GM12865 (cell line): ENCODE measurements at regions not wholly inside any gene's neighbourhood (a gene's known extent, or its start where the extent isn't known, plus 50 kb on each side); places are given as distances from the start of the nearest gene placed in this dataset.

Experiments
- DNase-seq: peaks from one replicate; pipeline ENCODE4 v3.0.0; 2010; ENCODE audit warnings: low read depth
- H3K4me3 ChIP-seq: 2 replicates; pipeline ENCODE4 v1.5.1; 2011; ENCODE audit warnings: mild to moderate bottlenecking, low read depth, low read length, control low read depth
- TF ChIP-seq, protein P1 (sequence below): IDR thresholded peaks from 2 replicates; pipeline ENCODE4 v1.5.1; 2011; ENCODE audit warnings: low read length, control low read depth, low read depth, inconsistent platforms; ENCODE audit not compliant: insufficient read depth; ENCODE audit errors: missing control alignments

DNA sequence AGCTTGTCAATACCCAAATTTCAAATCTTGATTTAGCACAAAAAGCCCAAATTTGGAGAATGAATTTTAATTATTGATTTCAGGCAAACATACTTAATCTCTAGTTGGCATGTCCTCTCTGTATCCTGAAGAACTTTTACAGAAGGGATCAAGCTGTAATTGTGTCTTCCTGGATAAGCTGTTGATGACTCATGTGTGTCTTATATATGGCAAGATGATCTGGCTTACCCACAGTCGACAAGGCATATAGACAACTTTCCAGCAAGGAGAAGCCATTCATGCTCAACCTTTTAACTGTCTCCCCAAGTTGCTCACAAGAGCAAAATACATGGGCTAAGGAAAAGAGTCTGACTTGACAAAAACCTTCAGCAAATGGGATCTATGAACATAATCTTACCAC lies 112.5 kb upstream of the SLCO6A1 start:
- no peak for DNase-seq

DNA sequence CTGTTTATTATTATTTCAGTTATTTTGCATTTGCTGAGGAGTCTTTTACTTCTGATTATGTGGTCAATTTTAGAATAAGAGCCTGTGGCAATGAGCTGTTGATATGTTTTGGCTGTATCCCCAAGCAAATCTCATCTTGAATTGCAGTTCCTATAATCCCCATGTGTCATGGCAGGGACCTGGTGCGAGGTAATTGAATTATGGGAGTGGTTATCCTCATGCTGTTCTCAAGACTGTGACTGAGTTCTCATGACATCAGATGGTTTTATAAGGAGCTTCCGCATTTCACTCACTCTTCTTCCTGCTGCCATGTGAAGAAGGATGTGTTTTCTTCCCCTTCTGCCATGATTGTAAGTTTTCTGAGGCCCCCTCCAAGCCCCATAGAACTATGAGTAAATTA lies 114.9 kb upstream of the SLCO6A1 start:
- TF ChIP-seq, protein P1, sequence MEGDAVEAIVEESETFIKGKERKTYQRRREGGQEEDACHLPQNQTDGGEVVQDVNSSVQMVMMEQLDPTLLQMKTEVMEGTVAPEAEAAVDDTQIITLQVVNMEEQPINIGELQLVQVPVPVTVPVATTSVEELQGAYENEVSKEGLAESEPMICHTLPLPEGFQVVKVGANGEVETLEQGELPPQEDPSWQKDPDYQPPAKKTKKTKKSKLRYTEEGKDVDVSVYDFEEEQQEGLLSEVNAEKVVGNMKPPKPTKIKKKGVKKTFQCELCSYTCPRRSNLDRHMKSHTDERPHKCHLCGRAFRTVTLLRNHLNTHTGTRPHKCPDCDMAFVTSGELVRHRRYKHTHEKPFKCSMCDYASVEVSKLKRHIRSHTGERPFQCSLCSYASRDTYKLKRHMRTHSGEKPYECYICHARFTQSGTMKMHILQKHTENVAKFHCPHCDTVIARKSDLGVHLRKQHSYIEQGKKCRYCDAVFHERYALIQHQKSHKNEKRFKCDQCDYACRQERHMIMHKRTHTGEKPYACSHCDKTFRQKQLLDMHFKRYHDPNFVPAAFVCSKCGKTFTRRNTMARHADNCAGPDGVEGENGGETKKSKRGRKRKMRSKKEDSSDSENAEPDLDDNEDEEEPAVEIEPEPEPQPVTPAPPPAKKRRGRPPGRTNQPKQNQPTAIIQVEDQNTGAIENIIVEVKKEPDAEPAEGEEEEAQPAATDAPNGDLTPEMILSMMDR, result no peak
- no peak for DNase-seq
- no peak overlapping the region for H3K4me3 ChIP-seq

More for the DNA sequence above, 112.5 kb upstream of the SLCO6A1 start:
- TF ChIP-seq, protein P1, result no peak
- no peak overlapping the region for H3K4me3 ChIP-seq

DNA sequence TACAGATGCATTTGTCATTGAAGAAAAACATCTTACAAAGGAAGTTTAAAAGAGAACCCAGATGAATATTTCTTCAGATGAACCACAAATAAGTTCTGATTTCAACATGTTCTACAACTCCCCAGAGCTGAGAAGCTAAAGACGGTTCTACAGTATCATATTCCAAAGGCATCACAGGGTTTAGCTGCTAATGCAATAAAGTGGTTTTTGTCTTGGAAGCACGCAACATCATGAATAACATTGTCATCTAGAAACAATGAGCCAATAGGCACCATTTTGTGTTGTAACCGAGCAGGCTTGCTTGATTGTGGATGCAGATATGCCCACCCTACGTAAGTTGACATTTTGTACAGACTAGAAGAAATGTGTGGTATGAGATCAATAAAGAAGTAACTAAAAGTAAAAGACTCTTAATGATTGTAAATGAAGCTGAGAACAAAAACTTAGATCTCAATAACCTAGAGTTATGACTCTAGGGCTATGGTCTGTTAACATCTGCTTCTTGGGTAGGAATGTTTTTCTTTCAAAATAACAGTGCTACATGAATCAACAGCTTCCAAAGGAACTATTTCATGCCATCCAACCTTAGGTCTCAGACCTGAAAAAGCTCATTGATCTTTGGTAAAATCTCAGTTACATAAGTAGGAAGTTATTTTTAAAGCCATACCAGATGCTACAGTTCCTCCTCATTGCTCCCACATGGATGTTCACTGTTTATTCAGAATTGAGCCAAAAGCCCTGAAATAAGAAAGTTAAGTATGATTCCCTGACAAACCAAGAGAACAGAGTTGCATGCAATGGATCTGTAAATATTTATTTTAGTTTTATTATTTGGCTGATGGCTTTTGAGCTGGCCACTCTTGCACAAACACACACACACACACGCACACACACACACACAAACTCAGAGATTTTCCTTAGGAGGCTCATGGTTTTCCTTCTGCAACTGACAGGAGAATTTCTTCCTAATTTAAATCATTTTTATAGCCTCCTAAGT lies 118.7 kb upstream of the SLCO6A1 start:
- no peak overlapping the region for H3K4me3 ChIP-seq
- DNase-seq, result no peak
- TF ChIP-seq, protein P1, result no peak

DNA sequence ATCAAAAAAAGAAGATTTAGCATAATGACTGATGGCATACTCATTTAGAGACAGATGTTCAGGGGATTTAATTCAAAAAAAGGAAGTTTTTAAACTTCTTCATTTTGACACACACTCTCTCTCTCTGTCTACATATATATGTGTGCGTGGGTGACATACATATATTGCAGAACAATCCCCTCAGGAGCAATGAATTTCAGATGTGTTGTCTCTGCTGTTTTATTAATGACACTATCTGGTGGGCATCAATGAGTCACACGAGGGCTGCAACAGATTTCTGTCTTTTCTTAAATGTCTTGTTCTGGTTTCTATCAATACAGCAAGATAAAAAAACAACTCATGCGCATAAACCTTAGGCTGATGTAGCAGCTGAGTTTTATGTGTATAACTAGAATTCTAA lies 123.5 kb upstream of the SLCO6A1 start:
- no peak for DNase-seq
- TF ChIP-seq, protein P1, result no peak
- no peak overlapping the region for H3K4me3 ChIP-seq

DNA sequence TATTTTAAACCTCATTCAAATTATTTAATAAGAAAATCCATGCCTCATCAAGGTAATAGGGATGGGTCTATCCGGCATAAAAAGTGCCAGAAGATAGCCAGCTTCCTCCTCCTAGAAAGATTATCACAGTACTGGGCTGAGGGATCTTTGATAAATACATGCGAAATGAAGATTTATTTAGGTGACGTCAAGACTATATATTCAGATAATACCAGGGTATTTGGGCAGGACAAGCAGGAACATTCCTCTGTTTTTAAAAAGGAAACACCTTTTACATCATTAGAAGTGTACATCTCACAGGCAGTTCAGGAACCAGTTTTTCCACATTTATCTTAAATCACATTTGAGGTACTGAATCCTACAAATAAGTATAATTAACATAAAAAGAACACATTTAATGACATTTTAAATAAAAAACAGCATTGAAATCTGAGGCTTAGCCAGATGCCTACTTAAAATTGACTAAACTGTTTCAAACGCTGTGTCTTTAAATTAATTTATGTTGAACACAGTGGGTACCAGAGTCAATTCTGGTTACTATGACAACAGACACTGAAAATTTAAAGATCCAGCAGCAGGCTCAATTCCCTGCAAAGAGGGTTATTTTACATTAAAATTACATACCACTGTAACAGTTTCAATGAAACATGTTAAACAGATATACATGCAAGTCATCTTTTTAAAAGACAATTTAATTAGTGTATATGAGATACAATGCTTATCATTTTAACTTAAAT lies 124.7 kb upstream of the SLCO6A1 start:
- TF ChIP-seq, protein P1, result no peak
- no peak for DNase-seq
- no peak overlapping the region for H3K4me3 ChIP-seq

DNA sequence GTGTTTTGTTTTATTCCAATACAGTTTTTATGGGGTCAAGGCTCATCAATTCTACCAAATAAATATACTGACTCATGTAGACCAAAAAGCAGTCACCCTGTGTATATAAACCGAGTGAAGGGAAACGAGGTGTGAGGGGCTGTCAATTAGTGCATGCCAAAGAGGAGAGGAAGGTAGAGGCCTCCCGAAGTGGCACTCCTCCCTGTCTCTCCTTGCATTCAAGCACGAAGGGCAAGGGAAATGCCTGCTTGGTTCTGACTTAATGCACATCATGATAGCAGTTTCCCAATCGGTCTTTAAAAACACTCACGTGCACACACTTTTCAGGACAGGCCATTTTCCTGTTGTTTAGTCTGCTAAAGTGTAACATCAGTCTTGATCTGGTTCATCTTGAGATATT lies 125.6 kb upstream of the SLCO6A1 start:
- no peak for DNase-seq
- H3K4me3 ChIP-seq, result no peak overlapping the region
- TF ChIP-seq, protein P1, result no peak
